Adrenal gland (tissue), 5 donors: ENCODE measurements at regions not wholly inside any gene's neighbourhood (a gene's known extent, or its start where the extent isn't known, plus 50 kb on each side); places are given as distances from the start of the nearest gene placed in this dataset.

Experiments used
- POLR2A ChIP-seq, 2 donors: fragments of 450-650 bp; IDR thresholded peaks; one replicate each; pipeline ENCODE4 v1.6.1; 2017; ENCODE audit warnings: antibody characterized with exemption in 2 of 2, mild to moderate bottlenecking in 2 of 2, moderate library complexity in 1 of 2
- TF ChIP-seq, protein P1 (sequence below), 6 experiments: fragments of 450-650 bp in 4 of 6; fragments of 200-600 bp in 2 of 6; sonication (generic) in 1 of 6; IDR thresholded peaks; 1 replicate in 5 of 6; 2 replicates in 1 of 6; pipeline versions ENCODE4 v1.5.1 to v1.8.0; 2016 to 2021; ENCODE audit warnings: antibody characterized with exemption in 6 of 6, mild to moderate bottlenecking in 2 of 6, moderate library complexity in 1 of 6
- donor health status: DM: no; HTN: no; CAD: no.

DNA sequence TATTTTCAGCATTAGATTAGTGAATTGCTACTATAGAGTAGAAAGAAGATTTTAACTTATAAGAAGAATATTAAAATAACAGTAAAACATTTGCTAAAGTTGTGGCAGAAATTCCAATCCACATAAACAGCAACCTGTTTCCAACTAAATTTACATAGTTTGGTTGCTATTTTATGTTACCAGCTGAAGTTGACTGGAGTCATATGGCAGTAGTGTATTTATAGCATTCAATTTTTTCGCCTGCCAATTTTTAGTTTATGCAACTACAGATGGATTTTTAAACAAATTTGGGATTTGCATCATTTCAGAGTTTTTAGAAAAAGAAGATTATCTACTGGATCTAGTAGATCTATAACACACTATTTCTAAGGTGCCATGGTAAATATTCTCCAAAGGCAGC, 332.5 kb upstream of the BCHE start:
- TF ChIP-seq, protein P1, sequence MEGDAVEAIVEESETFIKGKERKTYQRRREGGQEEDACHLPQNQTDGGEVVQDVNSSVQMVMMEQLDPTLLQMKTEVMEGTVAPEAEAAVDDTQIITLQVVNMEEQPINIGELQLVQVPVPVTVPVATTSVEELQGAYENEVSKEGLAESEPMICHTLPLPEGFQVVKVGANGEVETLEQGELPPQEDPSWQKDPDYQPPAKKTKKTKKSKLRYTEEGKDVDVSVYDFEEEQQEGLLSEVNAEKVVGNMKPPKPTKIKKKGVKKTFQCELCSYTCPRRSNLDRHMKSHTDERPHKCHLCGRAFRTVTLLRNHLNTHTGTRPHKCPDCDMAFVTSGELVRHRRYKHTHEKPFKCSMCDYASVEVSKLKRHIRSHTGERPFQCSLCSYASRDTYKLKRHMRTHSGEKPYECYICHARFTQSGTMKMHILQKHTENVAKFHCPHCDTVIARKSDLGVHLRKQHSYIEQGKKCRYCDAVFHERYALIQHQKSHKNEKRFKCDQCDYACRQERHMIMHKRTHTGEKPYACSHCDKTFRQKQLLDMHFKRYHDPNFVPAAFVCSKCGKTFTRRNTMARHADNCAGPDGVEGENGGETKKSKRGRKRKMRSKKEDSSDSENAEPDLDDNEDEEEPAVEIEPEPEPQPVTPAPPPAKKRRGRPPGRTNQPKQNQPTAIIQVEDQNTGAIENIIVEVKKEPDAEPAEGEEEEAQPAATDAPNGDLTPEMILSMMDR (IDR thresholded peaks at IDR 0.05), result no peak
- TF ChIP-seq POLR2A (IDR thresholded peaks at IDR 0.05), result no peak
